HG03064 (cell line): ENCODE measurements at regions not wholly inside any gene's neighbourhood (a gene's known extent, or its start where the extent isn't known, plus 50 kb on each side); places are given as distances from the start of the nearest gene placed in this dataset.
A peak's percentile ranks its signal among the peaks of the same experiment; 100 is the strongest.
"Not testable (repeated sequence)": the region's sequence is repeated elsewhere in the genome, so short reads cannot be mapped to it uniquely, and the experiment has no call there.

Experiments
- ATAC-seq: cut with Tn5 transposase; IDR thresholded peaks from one replicate; pipeline ENCODE4 v1.9.1; 2021; ENCODE audit warnings: low read depth; ENCODE audit not compliant: unreplicated experiment

DNA sequence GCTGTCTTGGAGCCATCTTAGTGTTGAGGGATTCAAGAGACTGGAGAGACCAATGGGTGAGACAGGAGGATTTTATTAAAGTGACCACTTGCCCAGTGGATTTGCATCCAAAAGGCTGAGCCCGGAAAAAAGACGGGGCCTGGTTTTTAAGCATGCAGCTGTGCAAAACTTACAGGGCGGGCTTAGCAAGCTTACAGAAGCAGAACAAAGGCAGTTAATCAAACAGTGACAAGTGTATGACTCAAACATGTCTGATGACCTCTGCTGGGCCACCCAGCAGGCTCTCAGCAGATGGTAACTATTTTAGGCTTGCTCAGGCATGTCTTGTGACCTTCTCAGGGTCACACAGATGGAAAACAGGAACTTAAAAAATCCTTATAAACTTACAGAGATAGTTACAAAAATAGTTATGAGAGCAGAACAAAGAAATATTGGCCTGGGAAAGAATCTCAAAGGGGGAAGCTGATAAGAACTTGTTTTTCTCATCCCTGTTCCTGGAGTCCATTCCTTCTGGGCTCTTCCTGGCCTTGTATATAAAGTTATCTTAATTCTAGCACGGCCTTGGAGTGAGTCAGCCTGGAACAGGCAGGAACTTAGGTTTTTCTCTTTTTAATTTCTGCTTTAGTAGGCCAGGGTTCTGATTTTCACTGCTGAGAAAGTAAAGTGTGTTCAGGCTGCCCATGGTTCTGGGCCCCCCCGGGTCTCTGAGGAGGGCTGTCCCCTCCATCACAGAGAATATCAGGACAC, 141.3 kb downstream of the CCDC74A start:
- ATAC-seq: not testable (repeated sequence)

DNA sequence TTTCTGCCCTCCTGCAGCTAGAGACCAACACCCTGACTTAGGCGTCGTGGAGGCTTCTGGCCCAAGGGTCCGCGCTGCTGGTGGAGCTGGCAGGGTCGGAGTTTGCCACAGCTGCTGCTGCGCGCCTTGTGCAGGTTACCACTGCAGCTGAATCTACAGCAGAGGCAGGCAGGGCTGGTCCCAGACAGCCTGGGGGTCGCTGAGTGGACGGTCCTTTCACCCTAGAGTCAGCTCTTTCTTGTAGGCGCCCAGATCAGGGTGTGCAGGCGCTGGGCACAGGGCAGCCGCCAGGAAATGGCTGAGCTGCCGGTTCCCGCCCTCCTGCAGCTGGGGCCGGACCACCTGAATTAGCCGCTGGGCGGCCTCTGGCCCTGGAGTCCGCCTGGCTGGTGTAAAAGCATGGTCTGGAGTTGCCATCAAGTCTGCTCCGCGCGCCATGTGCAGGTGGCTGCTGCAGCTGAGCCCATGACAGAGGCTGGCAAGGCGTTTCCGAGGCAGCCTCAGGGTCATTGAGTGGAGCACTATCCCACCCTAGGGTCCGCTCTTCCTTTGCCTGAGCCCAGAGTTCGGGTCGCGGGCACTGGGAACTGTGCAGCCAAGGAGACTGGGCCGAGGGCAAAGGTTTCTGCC, 144.3 kb downstream of the CCDC74A start:
- ATAC-seq: not testable (repeated sequence)

- ATAC-seq: peak; percentile 65
Measured at GRCh38 chr2:131672471-131673399, 145.0 kb downstream of the CCDC74A start.

- peak; percentile 92 for ATAC-seq
Measured at GRCh38 chr2:131673400-131674173, 145.9 kb downstream of the CCDC74A start.

- no peak for ATAC-seq
Measured at GRCh38 chr2:131674174-131674507, 146.5 kb downstream of the CCDC74A start.

GRCh38 chr2:131681611-131682121, 154.0 kb downstream of the CCDC74A start:
- peak; percentile 31 for ATAC-seq

DNA sequence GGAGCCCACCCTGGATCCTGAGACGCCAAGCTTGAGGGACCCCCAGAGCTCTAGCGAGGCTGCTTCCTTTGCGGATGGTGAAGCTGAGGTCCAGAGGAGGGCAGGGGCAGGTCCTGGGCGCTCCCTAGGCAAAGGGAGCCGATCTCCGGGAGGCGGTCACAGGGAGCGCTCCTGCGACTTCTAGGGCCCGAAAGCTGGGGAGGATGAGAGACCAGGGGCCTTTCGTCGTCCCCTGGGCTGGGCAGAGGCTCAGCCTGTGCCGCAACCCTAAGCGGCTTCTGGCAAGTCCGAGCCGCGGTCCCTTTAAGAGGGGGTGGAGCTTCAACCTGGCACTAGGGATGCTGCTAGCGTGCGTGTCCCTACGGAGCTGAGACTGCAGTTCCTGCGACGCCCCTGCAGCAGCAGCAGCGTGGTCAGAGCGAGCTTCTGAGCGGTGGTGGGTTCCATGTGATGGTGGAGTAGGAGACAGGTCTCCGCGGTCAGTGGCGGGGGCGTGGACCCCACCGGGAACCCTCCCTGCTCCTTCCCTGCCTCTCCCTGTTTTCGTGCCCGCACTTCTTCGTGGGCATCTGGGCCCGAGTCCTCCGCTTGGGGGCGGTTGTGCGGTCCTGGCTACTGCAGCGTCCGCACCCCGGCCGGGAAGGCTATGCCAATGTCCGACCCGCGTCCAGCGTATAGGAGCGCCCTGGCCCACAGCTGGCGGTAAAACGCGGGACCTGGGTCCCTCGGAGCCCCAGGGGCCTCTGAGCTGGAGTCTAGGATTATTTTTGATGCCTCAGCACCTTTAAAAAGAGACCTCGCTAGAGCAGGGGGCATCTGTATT, 154.6 kb downstream of the CCDC74A start:
- peak; percentile 99 for ATAC-seq

- ATAC-seq: peak; percentile 36
Measured at GRCh38 chr2:131682945-131683330, 155.2 kb downstream of the CCDC74A start.

GRCh38 chr2:131684631-131685316, 157.1 kb downstream of the CCDC74A start:
- not testable (repeated sequence) for ATAC-seq

DNA sequence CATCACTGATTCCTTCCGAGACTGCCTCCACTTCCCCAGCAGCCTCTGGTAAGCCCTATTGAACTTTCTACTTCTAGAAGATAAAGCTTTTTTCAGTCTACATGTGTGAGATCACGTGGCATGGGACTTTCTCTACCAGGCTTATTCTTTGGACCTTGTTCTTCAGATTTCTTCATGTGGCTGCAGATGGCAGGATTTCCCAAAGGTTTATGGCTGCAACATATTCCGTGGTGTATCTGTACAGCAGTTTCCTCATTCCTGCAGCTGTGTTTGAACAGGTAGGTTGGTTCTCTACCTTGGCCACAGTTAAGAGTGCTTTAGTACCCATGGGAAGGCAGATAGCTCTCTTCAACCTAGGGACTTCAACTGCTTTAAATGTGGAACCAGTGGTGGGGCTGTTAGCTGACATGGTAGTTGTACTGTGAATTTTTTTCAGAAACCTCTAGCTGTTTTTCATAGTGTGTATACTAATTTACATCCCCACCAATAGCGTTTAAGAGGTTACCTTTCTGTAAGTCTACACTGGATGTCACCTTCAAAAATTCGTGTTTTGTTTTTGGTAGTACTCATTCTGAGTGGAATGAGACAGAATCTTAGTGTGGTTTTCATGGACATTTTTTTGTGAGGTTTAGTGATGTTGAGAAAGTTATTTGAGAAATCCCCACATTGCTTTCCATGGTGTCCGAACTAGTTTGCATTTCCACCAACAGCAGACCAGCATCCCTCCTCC, 158.6 kb downstream of the CCDC74A start:
- ATAC-seq: not testable (repeated sequence)

- not testable (repeated sequence) for ATAC-seq
Measured at GRCh38 chr2:131686894-131687238, 159.2 kb downstream of the CCDC74A start.

GRCh38 chr2:131689066-131689465, 161.4 kb downstream of the CCDC74A start:
- not testable (repeated sequence) for ATAC-seq

- not testable (repeated sequence) for ATAC-seq
Measured at GRCh38 chr2:131711268-131711667, 183.6 kb downstream of the CCDC74A start.

GRCh38 chr2:131717907-131718306, 190.2 kb downstream of the CCDC74A start:
- not testable (repeated sequence) for ATAC-seq

GRCh38 chr2:131721163-131721562, 193.5 kb downstream of the CCDC74A start:
- not testable (repeated sequence) for ATAC-seq

DNA sequence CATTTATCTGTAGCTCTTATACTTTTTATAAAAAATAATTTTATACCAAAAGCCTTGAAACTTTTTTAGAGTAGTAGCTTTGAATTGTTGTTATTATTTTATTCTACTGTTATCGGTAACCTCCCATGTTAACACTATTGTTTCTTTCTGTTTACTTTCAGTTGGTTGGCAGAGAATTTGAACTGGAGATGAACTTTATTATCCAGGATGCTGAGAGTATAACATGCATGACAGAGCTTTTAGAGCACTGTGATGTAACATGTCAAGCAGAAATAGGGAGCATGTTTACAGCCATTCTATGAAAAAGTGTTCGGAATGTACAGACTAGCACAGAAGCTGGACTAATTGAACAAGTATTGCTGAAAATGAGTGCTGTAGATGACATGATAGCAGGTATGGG, 194.6 kb downstream of the CCDC74A start:
- not testable (repeated sequence) for ATAC-seq

GRCh38 chr2:131724019-131724418, 196.3 kb downstream of the CCDC74A start:
- ATAC-seq: no peak

- not testable (repeated sequence) for ATAC-seq
Measured at GRCh38 chr2:131728451-131728850, 200.8 kb downstream of the CCDC74A start.
